OCI-LY7 (cell line): ENCODE measurements at regions not wholly inside any gene's neighbourhood (a gene's known extent, or its start where the extent isn't known, plus 50 kb on each side); places are given as distances from the start of the nearest gene placed in this dataset.

Experiments
- BruUV-seq: library from RNA; stranded (reverse); fragments of 400-500 nt; replicated peaks from 2 replicates; lab custom pipeline; 2021; lab: Mats Ljungman, UMichigan
- CTCF ChIA-PET: fragments of 300-600 bp; sonication (Branson Sonifier 250); formaldehyde crosslinking; loops from one replicate; lab custom pipeline; 2022; ENCODE audit warnings: antibody characterized with exemption; ENCODE audit not compliant: unreplicated experiment; lab: Charles Lee
- POLR2A ChIA-PET: fragments of 300-600 bp; sonication (Branson Sonifier 250); formaldehyde crosslinking; loops from one replicate; lab custom pipeline; 2022; ENCODE audit warnings: antibody characterized with exemption; lab: Charles Lee
- DNase-seq: peaks from one replicate; pipeline ENCODE4 v3.0.0-alpha.2; 2015; ENCODE audit warnings: low spot score
- H2AFZ ChIP-seq: fragments of 200-600 bp; sonication (generic), shearing (Covaris generic); 2 replicates; pipeline ENCODE4 v1.6.1; 2014; ENCODE audit warnings: mild to moderate bottlenecking, antibody characterized with exemption, low read length, moderate library complexity
- H3K27ac ChIP-seq: fragments of 200-600 bp; sonication (generic); 2 replicates; pipeline ENCODE4 v1.5.1; 2014; ENCODE audit warnings: mixed run types, low read depth, mild to moderate bottlenecking, moderate library complexity, low read length, inconsistent platforms; ENCODE audit not compliant: poor library complexity, severe bottlenecking
- H3K36me3 ChIP-seq: fragments of 200-600 bp; sonication (generic); 2 replicates; pipeline ENCODE4 v1.6.1; 2014; ENCODE audit warnings: mild to moderate bottlenecking, antibody characterized with exemption, low read length, moderate library complexity, mixed read lengths; ENCODE audit not compliant: insufficient read depth
- H3K4me1 ChIP-seq: fragments of 200-600 bp; sonication (generic); 2 replicates; pipeline ENCODE4 v1.5.1; 2014; ENCODE audit warnings: mild to moderate bottlenecking, low read length; ENCODE audit not compliant: insufficient read depth, poor library complexity, severe bottlenecking
- H3K4me2 ChIP-seq: fragments of 200-600 bp; sonication (generic); 2 replicates; pipeline ENCODE4 v1.6.1; 2014; ENCODE audit warnings: mild to moderate bottlenecking, low read length
- H3K4me3 ChIP-seq: fragments of 200-600 bp; sonication (generic); 2 replicates; pipeline ENCODE4 v1.5.1; 2014; ENCODE audit warnings: mild to moderate bottlenecking, low read depth, low read length; ENCODE audit not compliant: poor library complexity, severe bottlenecking
- H3K79me2 ChIP-seq: fragments of 200-600 bp; sonication (generic); 2 replicates; pipeline ENCODE4 v1.6.1; 2016; ENCODE audit warnings: low read depth, mild to moderate bottlenecking, low read length, moderate library complexity, mixed read lengths; ENCODE audit not compliant: insufficient read depth
- H3K9me2 ChIP-seq: fragments of 200-600 bp; sonication (generic); 2 replicates; pipeline ENCODE4 v1.6.1; 2016; ENCODE audit warnings: mild to moderate bottlenecking, low read length, mixed read lengths; ENCODE audit not compliant: insufficient read depth
- H3K9me3 ChIP-seq: fragments of 200-600 bp; sonication (generic); 2 replicates; pipeline ENCODE4 v1.6.1; 2014; ENCODE audit warnings: mild to moderate bottlenecking, mixed run types, low read length, mixed read lengths
- H4K20me1 ChIP-seq: fragments of 200-600 bp; sonication (generic); 2 replicates; pipeline ENCODE4 v1.6.1; 2014; ENCODE audit warnings: mild to moderate bottlenecking, antibody characterized with exemption, low read length, moderate library complexity, mixed read lengths; ENCODE audit not compliant: insufficient read depth
- EZH2phosphoT487 ChIP-seq: fragments of 200-600 bp; sonication (generic); IDR thresholded peaks from 2 replicates; pipeline ENCODE4 v1.6.1; 2018; ENCODE audit warnings: low read depth, borderline replicate concordance, mild to moderate bottlenecking, mixed run types, antibody characterized with exemption, low read length, moderate library complexity, mixed read lengths
- intact Hi-C: fragments of 100-400 bp; cut with micrococcal nuclease; formaldehyde crosslinking; loops from one replicate; pipeline ENCODE4 v1.10.0; 2022; ENCODE audit not compliant: unreplicated experiment
- TF ChIP-seq, protein P1 (sequence below): fragments of 200-600 bp; sonication (generic); conservative IDR thresholded peaks from 2 replicates; pipeline ENCODE4 v1.5.1; 2014; ENCODE audit warnings: mild to moderate bottlenecking, antibody characterized with exemption, low read length, moderate library complexity, mixed read lengths

DNA sequence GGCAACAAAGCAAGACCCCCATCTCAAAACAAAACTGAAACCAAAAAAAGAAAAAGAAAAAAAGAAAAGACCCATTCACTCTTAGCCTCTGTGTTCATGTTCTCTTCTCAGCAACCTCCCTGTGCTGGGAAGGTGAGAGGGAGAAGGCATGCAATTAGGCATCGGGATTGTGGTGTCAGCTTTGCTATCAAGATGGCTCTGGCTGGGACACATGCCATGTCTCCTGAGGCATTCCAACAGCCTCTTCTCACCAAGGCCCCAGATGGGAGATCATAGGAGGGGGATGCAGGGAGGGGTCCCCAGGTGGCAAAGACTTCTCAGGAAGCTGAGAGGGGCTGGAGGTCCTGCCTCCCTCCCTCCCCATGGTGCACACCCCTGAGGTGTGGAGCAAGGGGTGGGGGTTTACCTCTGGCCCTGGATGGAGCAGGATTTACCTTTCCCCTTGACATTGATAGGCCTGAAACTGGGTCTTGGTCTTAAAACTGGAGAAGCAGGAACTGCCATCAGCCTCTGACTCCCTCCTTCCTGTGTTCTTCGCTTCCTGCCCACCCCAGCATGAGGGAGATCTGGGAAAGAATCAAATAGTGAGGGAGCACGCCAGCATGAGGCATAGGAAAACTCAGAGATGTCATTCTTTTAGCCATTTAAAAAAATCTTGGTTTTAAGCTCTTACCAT is 96.2 kb upstream of the DUSP5 start:
- CTCF ChIA-PET, result no interaction called here
- no peaks in the 10 kb centered on the region for H4K20me1 ChIP-seq
- H3K27ac ChIP-seq, result no peak overlapping the region
- no peaks in the 10 kb centered on the region for H3K79me2 ChIP-seq
- no peak for DNase-seq
- H2AFZ ChIP-seq, result no peak overlapping the region
- no peaks in the 10 kb centered on the region for H3K36me3 ChIP-seq
- BruUV-seq, result no TSS peak
- H3K4me3 ChIP-seq, result no peak overlapping the region
- H3K9me2 ChIP-seq, result no peaks in the 10 kb centered on the region
- TF ChIP-seq, protein P1, sequence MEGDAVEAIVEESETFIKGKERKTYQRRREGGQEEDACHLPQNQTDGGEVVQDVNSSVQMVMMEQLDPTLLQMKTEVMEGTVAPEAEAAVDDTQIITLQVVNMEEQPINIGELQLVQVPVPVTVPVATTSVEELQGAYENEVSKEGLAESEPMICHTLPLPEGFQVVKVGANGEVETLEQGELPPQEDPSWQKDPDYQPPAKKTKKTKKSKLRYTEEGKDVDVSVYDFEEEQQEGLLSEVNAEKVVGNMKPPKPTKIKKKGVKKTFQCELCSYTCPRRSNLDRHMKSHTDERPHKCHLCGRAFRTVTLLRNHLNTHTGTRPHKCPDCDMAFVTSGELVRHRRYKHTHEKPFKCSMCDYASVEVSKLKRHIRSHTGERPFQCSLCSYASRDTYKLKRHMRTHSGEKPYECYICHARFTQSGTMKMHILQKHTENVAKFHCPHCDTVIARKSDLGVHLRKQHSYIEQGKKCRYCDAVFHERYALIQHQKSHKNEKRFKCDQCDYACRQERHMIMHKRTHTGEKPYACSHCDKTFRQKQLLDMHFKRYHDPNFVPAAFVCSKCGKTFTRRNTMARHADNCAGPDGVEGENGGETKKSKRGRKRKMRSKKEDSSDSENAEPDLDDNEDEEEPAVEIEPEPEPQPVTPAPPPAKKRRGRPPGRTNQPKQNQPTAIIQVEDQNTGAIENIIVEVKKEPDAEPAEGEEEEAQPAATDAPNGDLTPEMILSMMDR, result no peak
- TF ChIP-seq EZH2phosphoT487, result no peak
- intact Hi-C loops, result no loop called here
- H3K4me2 ChIP-seq, result no peak overlapping the region
- H3K9me3 ChIP-seq, result no peaks in the 10 kb centered on the region
- POLR2A ChIA-PET, result interaction anchor here (1.3 kb wide), 1 partner anchor 12 kb away, joined by 4 read pairs; no protein-coding TSS in a partner anchor
- peaks cover 7% of the 10 kb centered on the region for H3K4me1 ChIP-seq

DNA sequence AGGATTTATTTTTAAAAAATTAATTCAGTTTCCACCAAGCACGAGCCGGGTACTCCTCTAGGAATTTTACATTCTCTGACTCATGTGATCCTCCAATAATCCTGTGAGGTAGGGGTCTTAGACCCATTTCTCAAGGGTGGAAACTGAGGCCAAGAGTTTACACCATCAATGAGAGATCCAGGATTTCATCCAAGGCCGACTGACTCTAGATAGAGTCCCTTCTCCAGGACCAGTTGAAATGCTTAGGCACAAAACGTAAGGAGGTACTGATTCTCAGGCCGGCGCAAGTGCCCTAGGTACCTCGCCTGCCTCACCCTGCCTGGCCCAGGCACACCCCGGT is 95.7 kb upstream of the DUSP5 start:
- POLR2A ChIA-PET, result interaction anchor here (1.3 to 1.4 kb wide), 2 partner anchors 11 to 47 kb away, joined by 3 to 4 read pairs; no protein-coding TSS in a partner anchor

DNA sequence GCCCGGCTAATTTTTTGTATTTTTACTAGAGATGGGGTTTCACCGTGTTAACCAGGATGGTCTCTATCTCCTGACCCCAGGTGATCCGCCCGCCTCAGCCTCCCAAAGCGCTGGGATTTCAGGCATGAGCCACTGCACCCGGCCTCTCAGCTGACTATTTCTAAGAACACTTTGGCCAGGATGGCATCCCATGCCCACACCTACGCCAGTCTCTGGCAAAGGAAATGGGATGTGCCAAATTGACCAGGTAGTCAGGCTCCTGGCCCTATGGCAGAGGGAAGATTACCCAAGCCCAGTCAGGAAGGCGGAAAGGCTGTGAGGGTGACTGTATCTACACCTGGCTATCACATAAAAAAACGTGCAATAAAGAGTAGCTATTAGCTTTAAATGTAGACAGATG is 94.1 kb upstream of the DUSP5 start:
- Histone ChIP-seq H3K4me3 (no peak overlapping the region), H3K9me2 (no peaks in the 10 kb centered on the region), H3K9me3 (no peaks in the 10 kb centered on the region), H3K4me1 (peaks cover 18% of the 10 kb centered on the region), H3K27ac (no peak overlapping the region), H3K36me3 (no peaks in the 10 kb centered on the region), H4K20me1 (no peaks in the 10 kb centered on the region), H2AFZ (no peak overlapping the region), H3K79me2 (no peaks in the 10 kb centered on the region), H3K4me2 (no peak overlapping the region)
- BruUV-seq, result no TSS peak
- ChIA-PET POLR2A (interaction anchor here (0.8 kb wide), 1 partner anchor 9 kb away, joined by 4 read pairs; no protein-coding TSS in a partner anchor), CTCF (no interaction called here)
- intact Hi-C loops, result no loop called here
- no peak for DNase-seq
- TF ChIP-seq EZH2phosphoT487, result no peak
- TF ChIP-seq, protein P1, result no peak

More for the DNA sequence above, 95.7 kb upstream of the DUSP5 start:
- no peaks in the 10 kb centered on the region for H3K9me3 ChIP-seq
- TF ChIP-seq EZH2phosphoT487, result no peak
- TF ChIP-seq, protein P1, result no peak
- no peaks in the 10 kb centered on the region for H3K9me2 ChIP-seq
- H3K36me3 ChIP-seq, result no peaks in the 10 kb centered on the region
- no peaks in the 10 kb centered on the region for H4K20me1 ChIP-seq
- H3K4me3 ChIP-seq, result no peak overlapping the region
- H3K79me2 ChIP-seq, result no peaks in the 10 kb centered on the region
- CTCF ChIA-PET, result no interaction called here
- no TSS peak for BruUV-seq
- no peak for DNase-seq
- H2AFZ ChIP-seq, result no peak overlapping the region
- intact Hi-C loops, result no loop called here
- H3K27ac ChIP-seq, result no peak overlapping the region
- H3K4me1 ChIP-seq, result peaks cover 7% of the 10 kb centered on the region
- H3K4me2 ChIP-seq, result no peak overlapping the region
